Kidney epithelial cell (primary cell): ENCODE measurements at regions not wholly inside any gene's neighbourhood (a gene's known extent, or its start where the extent isn't known, plus 50 kb on each side); places are given as distances from the start of the nearest gene placed in this dataset.
A peak's percentile ranks its signal among the peaks of the same experiment; 100 is the strongest.

Experiments used
- DNase-seq: peaks from one replicate; pipeline ENCODE4 v3.0.0-alpha.2; 2010; ENCODE audit warnings: low read depth
- H3K27me3 ChIP-seq: 2 replicates; pipeline ENCODE4 v1.6.0; 2011; ENCODE audit warnings: low read length; ENCODE audit not compliant: control insufficient read depth, insufficient read depth
- H3K36me3 ChIP-seq: 2 replicates; pipeline ENCODE4 v1.5.1; 2011; ENCODE audit warnings: low read length; ENCODE audit not compliant: control insufficient read depth, insufficient read depth
- H3K4me3 ChIP-seq: 2 replicates; pipeline ENCODE4 v1.5.1; 2011; ENCODE audit warnings: low read depth, mild to moderate bottlenecking, control low read depth, low read length
- CTCF ChIP-seq: IDR thresholded peaks from 2 replicates; pipeline ENCODE4 v1.5.1; 2011; ENCODE audit warnings: mild to moderate bottlenecking, moderate library complexity, low read length, control low read depth, inconsistent platforms; ENCODE audit not compliant: insufficient read depth, poor library complexity, severe bottlenecking

- no peak for DNase-seq
- no peak for TF ChIP-seq CTCF
- H3K36me3 ChIP-seq, result no peaks in the 10 kb centered on the region
- no peak overlapping the region for H3K4me3 ChIP-seq
- no peaks in the 10 kb centered on the region for H3K27me3 ChIP-seq
Measured at GRCh38 chr6:103798166-103798565, 1061.6 kb downstream of the HACE1 start.

GRCh38 chr6:103797738-103798137, 1062.0 kb downstream of the HACE1 start:
- Histone ChIP-seq H3K4me3 (no peak overlapping the region), H3K36me3 (no peaks in the 10 kb centered on the region), H3K27me3 (no peaks in the 10 kb centered on the region)
- peak; percentile 38 for TF ChIP-seq CTCF
- DNase-seq, result no peak

GRCh38 chr6:103791458-103791857, 1068.3 kb downstream of the HACE1 start:
- Histone ChIP-seq H3K27me3 (no peaks in the 10 kb centered on the region), H3K4me3 (no peak overlapping the region), H3K36me3 (no peaks in the 10 kb centered on the region)
- no peak for DNase-seq
- TF ChIP-seq CTCF, result no peak

- Histone ChIP-seq H3K4me3 (no peak overlapping the region), H3K27me3 (no peaks in the 10 kb centered on the region), H3K36me3 (no peaks in the 10 kb centered on the region)
- TF ChIP-seq CTCF, result no peak
- DNase-seq, result no peak
Measured at GRCh38 chr6:103784117-103784516, 1075.6 kb downstream of the HACE1 start.

GRCh38 chr6:103783329-103783728, 1076.4 kb downstream of the HACE1 start:
- no peak for TF ChIP-seq CTCF
- Histone ChIP-seq H3K27me3 (no peaks in the 10 kb centered on the region), H3K4me3 (no peak overlapping the region), H3K36me3 (no peaks in the 10 kb centered on the region)
- DNase-seq, result no peak

GRCh38 chr6:103769431-103769830, 1090.3 kb downstream of the HACE1 start:
- H3K27me3 ChIP-seq, result no peaks in the 10 kb centered on the region
- DNase-seq, result no peak
- H3K36me3 ChIP-seq, result no peaks in the 10 kb centered on the region
- TF ChIP-seq CTCF, result no peak
- H3K4me3 ChIP-seq, result no peak overlapping the region
